Activated CD4-positive, alpha-beta T cell treated with anti-CD3 and anti-CD28 coated beads, Interleukin-2, amount 10 ng/mL, durations not matched to agents 7 days and 5 days (primary cell): ENCODE measurements at regions not wholly inside any gene's neighbourhood (a gene's known extent, or its start where the extent isn't known, plus 50 kb on each side); places are given as distances from the start of the nearest gene placed in this dataset.

Source experiments
- CTCF ChIA-PET: fragments of 350-600 bp; sonication (Branson Sonifier 250); formaldehyde crosslinking; loops from one replicate; lab custom pipeline; 2021; ENCODE audit warnings: antibody characterized with exemption; lab: Charles Lee
- POLR2A ChIA-PET: fragments of 350-600 bp; sonication (Branson Sonifier 250); formaldehyde crosslinking; loops from one replicate; lab custom pipeline; 2021; ENCODE audit warnings: antibody characterized with exemption; lab: Charles Lee
- DNase-seq: peaks from one replicate; pipeline ENCODE4 v3.0.0-alpha.2; 2020
- H3K27ac Mint-ChIP-seq: one replicate; pipeline ENCODE4 v1.8.0; 2021; ENCODE audit warnings: mild to moderate bottlenecking, moderate library complexity, mixed read lengths
- H3K27me3 Mint-ChIP-seq: one replicate; pipeline ENCODE4 v1.8.0; 2021; ENCODE audit warnings: mixed read lengths
- H3K36me3 Mint-ChIP-seq: one replicate; pipeline ENCODE4 v1.8.0; 2021; ENCODE audit warnings: low read depth, mixed read lengths
- H3K4me1 Mint-ChIP-seq: one replicate; pipeline ENCODE4 v1.8.0; 2021; ENCODE audit warnings: mixed read lengths
- H3K4me3 Mint-ChIP-seq: one replicate; pipeline ENCODE4 v1.8.0; 2021; ENCODE audit warnings: mild to moderate bottlenecking, moderate library complexity, mixed read lengths
- H3K9me3 Mint-ChIP-seq: one replicate; pipeline ENCODE4 v1.8.0; 2021; ENCODE audit warnings: mixed read lengths

GRCh38 chr7:33738260-33738935 lies 166.9 kb upstream of the BMPER start:
- Mint-ChIP-seq H3K27ac (no peak overlapping the region), H3K4me3 (no peak overlapping the region), H3K36me3 (no peaks in the 10 kb centered on the region), H3K27me3 (no peaks in the 10 kb centered on the region), H3K4me1 (no peaks in the 10 kb centered on the region), H3K9me3 (no peaks in the 10 kb centered on the region)
- DNase-seq, result no peak
- ChIA-PET CTCF (no interaction called here), POLR2A (no interaction called here)

DNA sequence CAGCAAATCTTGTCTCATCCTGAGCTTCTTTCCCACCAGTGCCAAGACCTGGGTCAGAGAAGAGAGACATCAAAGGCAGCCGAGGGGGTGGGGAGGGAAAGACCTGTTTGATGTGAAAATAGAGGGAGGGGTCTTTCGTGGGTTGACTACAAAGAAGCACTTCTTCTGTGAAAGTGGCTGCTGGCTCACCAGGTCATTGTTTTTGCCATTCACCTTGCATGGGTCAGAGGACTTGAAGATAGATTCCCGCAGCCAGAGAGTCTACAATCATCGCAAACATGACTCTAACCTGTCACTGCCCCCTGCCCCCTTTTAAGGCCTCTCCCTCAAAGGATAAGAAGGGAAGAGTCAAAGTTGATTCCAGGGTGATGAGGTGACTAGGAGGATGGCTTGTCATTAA lies 166.1 kb upstream of the BMPER start:
- Mint-ChIP-seq H3K27ac (no peak overlapping the region), H3K36me3 (no peaks in the 10 kb centered on the region), H3K4me1 (no peaks in the 10 kb centered on the region), H3K4me3 (no peak overlapping the region), H3K27me3 (no peaks in the 10 kb centered on the region), H3K9me3 (no peaks in the 10 kb centered on the region)
- ChIA-PET CTCF (no interaction called here), POLR2A (no interaction called here)
- DNase-seq, result no peak

DNA sequence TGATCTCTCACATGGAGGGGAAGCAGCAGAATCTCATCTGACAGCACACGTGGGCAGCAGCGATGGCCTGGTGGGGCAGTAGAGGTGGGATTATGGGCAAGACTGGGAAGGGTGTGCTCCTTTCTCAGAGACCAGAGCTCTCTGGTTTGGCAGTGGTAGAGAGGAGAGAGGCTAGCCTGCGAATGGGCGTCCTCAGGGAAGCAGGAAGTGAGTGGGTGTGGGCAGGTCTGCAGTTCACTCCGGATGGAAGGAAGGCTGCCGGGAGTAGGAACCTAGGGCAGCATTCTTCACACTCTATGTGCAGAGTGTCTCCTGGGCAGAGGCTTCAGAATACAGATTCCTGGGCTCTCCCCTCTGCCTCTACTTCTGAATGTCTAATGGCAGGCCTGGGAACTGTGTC lies 162.8 kb upstream of the BMPER start:
- DNase-seq, result no peak
- ChIA-PET CTCF (no interaction called here), POLR2A (no interaction called here)
- Mint-ChIP-seq H3K9me3 (no peaks in the 10 kb centered on the region), H3K4me3 (no peak overlapping the region), H3K4me1 (no peaks in the 10 kb centered on the region), H3K27me3 (no peaks in the 10 kb centered on the region), H3K27ac (no peak overlapping the region), H3K36me3 (no peaks in the 10 kb centered on the region)

GRCh38 chr7:33742999-33743587 lies 162.2 kb upstream of the BMPER start:
- Mint-ChIP-seq H3K4me1 (no peaks in the 10 kb centered on the region), H3K27me3 (no peaks in the 10 kb centered on the region), H3K36me3 (no peaks in the 10 kb centered on the region), H3K27ac (no peak overlapping the region), H3K9me3 (no peaks in the 10 kb centered on the region), H3K4me3 (no peak overlapping the region)
- POLR2A ChIA-PET, result no interaction called here
- no peak for DNase-seq
- CTCF ChIA-PET, result no interaction called here

- Mint-ChIP-seq H3K27ac (no peak overlapping the region), H3K4me1 (no peaks in the 10 kb centered on the region), H3K9me3 (no peaks in the 10 kb centered on the region), H3K36me3 (no peaks in the 10 kb centered on the region), H3K4me3 (no peak overlapping the region), H3K27me3 (no peaks in the 10 kb centered on the region)
- ChIA-PET POLR2A (no interaction called here), CTCF (no interaction called here)
- DNase-seq, result no peak
Measured at GRCh38 chr7:33743594-33743993, 161.7 kb upstream of the BMPER start.

GRCh38 chr7:33744293-33745075 lies 160.9 kb upstream of the BMPER start:
- H3K4me1 Mint-ChIP-seq, result no peaks in the 10 kb centered on the region
- ChIA-PET POLR2A (no interaction called here), CTCF (interaction anchor here (0.6 kb wide), 1 partner anchor 1360 kb away, joined by 3 read pairs; no protein-coding TSS in a partner anchor)
- DNase-seq, result peak; percentile 28
- H3K27me3 Mint-ChIP-seq, result no peaks in the 10 kb centered on the region
- no peaks in the 10 kb centered on the region for H3K36me3 Mint-ChIP-seq
- no peak overlapping the region for H3K4me3 Mint-ChIP-seq
- no peaks in the 10 kb centered on the region for H3K9me3 Mint-ChIP-seq
- no peak overlapping the region for H3K27ac Mint-ChIP-seq

GRCh38 chr7:33745934-33746333 lies 159.4 kb upstream of the BMPER start:
- Mint-ChIP-seq H3K9me3 (no peaks in the 10 kb centered on the region), H3K27ac (no peak overlapping the region), H3K27me3 (no peaks in the 10 kb centered on the region), H3K36me3 (no peaks in the 10 kb centered on the region), H3K4me3 (no peak overlapping the region), H3K4me1 (no peaks in the 10 kb centered on the region)
- ChIA-PET CTCF (no interaction called here), POLR2A (no interaction called here)
- no peak for DNase-seq

- Mint-ChIP-seq H3K36me3 (no peaks in the 10 kb centered on the region), H3K4me3 (no peak overlapping the region), H3K9me3 (no peaks in the 10 kb centered on the region), H3K27me3 (no peaks in the 10 kb centered on the region), H3K4me1 (peaks cover 2% of the 10 kb centered on the region), H3K27ac (no peak overlapping the region)
- CTCF ChIA-PET, result no interaction called here
- no peak for DNase-seq
- POLR2A ChIA-PET, result no interaction called here
Measured at GRCh38 chr7:33748793-33749192, 156.5 kb upstream of the BMPER start.

GRCh38 chr7:33750177-33750576 lies 155.2 kb upstream of the BMPER start:
- H3K4me3 Mint-ChIP-seq, result no peak overlapping the region
- no peaks in the 10 kb centered on the region for H3K27me3 Mint-ChIP-seq
- ChIA-PET CTCF (no interaction called here), POLR2A (no interaction called here)
- H3K27ac Mint-ChIP-seq, result no peak overlapping the region
- H3K9me3 Mint-ChIP-seq, result no peaks in the 10 kb centered on the region
- peaks cover 2% of the 10 kb centered on the region for H3K4me1 Mint-ChIP-seq
- DNase-seq, result no peak
- no peaks in the 10 kb centered on the region for H3K36me3 Mint-ChIP-seq

GRCh38 chr7:33751443-33751842 lies 153.9 kb upstream of the BMPER start:
- Mint-ChIP-seq H3K4me3 (no peak overlapping the region), H3K4me1 (peaks cover 2% of the 10 kb centered on the region), H3K27ac (no peak overlapping the region), H3K9me3 (no peaks in the 10 kb centered on the region), H3K27me3 (no peaks in the 10 kb centered on the region), H3K36me3 (no peaks in the 10 kb centered on the region)
- CTCF ChIA-PET, result no interaction called here
- no peak for DNase-seq
- POLR2A ChIA-PET, result no interaction called here

- Mint-ChIP-seq H3K27ac (no peak overlapping the region), H3K36me3 (no peaks in the 10 kb centered on the region), H3K9me3 (no peaks in the 10 kb centered on the region), H3K27me3 (no peaks in the 10 kb centered on the region), H3K4me3 (no peak overlapping the region), H3K4me1 (peaks cover 2% of the 10 kb centered on the region)
- no peak for DNase-seq
- ChIA-PET POLR2A (no interaction called here), CTCF (no interaction called here)
Measured at GRCh38 chr7:33753881-33754525, 151.3 kb upstream of the BMPER start.

GRCh38 chr7:33754933-33755928 lies 150.1 kb upstream of the BMPER start:
- no peaks in the 10 kb centered on the region for H3K9me3 Mint-ChIP-seq
- H3K4me1 Mint-ChIP-seq, result peaks cover 2% of the 10 kb centered on the region
- no peak overlapping the region for H3K27ac Mint-ChIP-seq
- ChIA-PET CTCF (no interaction called here), POLR2A (no interaction called here)
- no peaks in the 10 kb centered on the region for H3K27me3 Mint-ChIP-seq
- no peaks in the 10 kb centered on the region for H3K36me3 Mint-ChIP-seq
- no peak overlapping the region for H3K4me3 Mint-ChIP-seq
- no peak for DNase-seq
